Stomach (tissue), 8 donors: ENCODE measurements at regions not wholly inside any gene's neighbourhood (a gene's known extent, or its start where the extent isn't known, plus 50 kb on each side); places are given as distances from the start of the nearest gene placed in this dataset.
"Not testable (repeated sequence)": the region's sequence is repeated elsewhere in the genome, so short reads cannot be mapped to it uniquely, and the experiment has no call there.

ENCODE experiments used
- DNase-seq, 2 donors: peaks; one replicate each; pipeline versions ENCODE4 v3.0.0 to v3.0.0-alpha.2; 2013 to 2019
- H3K27ac ChIP-seq, 5 donors: fragments of 200-600 bp in 4 of 5; sonication (generic) in 4 of 5; one replicate each; pipeline ENCODE4 v1.5.1; 2013 to 2019; ENCODE audit warnings: mild to moderate bottlenecking in 1 of 5, moderate library complexity in 1 of 5
- H3K27me3 ChIP-seq, 3 donors: fragments of 200-600 bp; sonication (generic); one replicate each; pipeline ENCODE4 v1.5.1; 2017 to 2019; ENCODE audit warnings: mixed run types in 1 of 3
- H3K36me3 ChIP-seq, 4 donors: fragments of 200-600 bp; sonication (generic); 1 replicate in 3 of 4; 2 replicates in 1 of 4; pipeline ENCODE4 v1.5.1; 2016 to 2019
- H3K4me1 ChIP-seq, 4 donors: fragments of 200-600 bp; sonication (generic); one replicate each; pipeline ENCODE4 v1.5.1; 2016 to 2019
- H3K4me3 ChIP-seq, 4 donors: fragments of 200-600 bp; sonication (generic) in 3 of 4; one replicate each; pipeline ENCODE4 v1.5.1; 2016 to 2019; ENCODE audit warnings: mild to moderate bottlenecking in 1 of 4
- H3K9me3 ChIP-seq, 4 donors: fragments of 200-600 bp; sonication (generic); one replicate each; pipeline ENCODE4 v1.5.1; 2016 to 2019
- EP300 ChIP-seq: sonication (generic); formaldehyde crosslinking; IDR thresholded peaks from one replicate; pipeline ENCODE4 v1.6.1; 2017; ENCODE audit warnings: antibody characterized with exemption
- POLR2A ChIP-seq, 4 donors: fragments of 450-650 bp; IDR thresholded peaks; one replicate each; pipeline ENCODE4 v1.6.1; 2016; ENCODE audit warnings: antibody characterized with exemption in 4 of 4, control low read depth in 2 of 4, mild to moderate bottlenecking in 1 of 4, moderate library complexity in 1 of 4
- POLR2AphosphoS5 ChIP-seq, 3 donors: sonication (generic); formaldehyde crosslinking; IDR thresholded peaks; one replicate each; pipeline ENCODE4 v1.6.1; 2016; ENCODE audit warnings: antibody characterized with exemption in 3 of 3
- WGBS, 5 donors: extraction: QIAGEN DNeasy Blood & Tissue Kit in 3 of 5; methylation state at CpG; one replicate each; pipeline versions ENCODE4 v1.1.5 to v1.1.7; 2013 to 2018; 5-methylcytosine and 5-hydroxymethylcytosine counted together
- intact Hi-C: fragments of 100-400 bp; cut with DNase I; formaldehyde crosslinking; loops from one replicate; pipeline ENCODE4 v1.15.1; 2023; ENCODE audit warnings: low total_unique reads
- TF ChIP-seq, protein P1 (sequence below), 7 experiments: fragments of 450-650 bp in 4 of 7; fragments of 200-600 bp in 3 of 7; sonication (generic) in 3 of 7; IDR thresholded peaks; one replicate each; pipeline ENCODE4 v1.5.1; 2016 to 2019; ENCODE audit warnings: antibody characterized with exemption in 7 of 7, control low read depth in 2 of 7, mild to moderate bottlenecking in 1 of 7
- donor health status: healthy with polysubstance abuse.
- donor health status: Bipolar disorder and iron deficiency.
- donor health status: healthy.

DNA sequence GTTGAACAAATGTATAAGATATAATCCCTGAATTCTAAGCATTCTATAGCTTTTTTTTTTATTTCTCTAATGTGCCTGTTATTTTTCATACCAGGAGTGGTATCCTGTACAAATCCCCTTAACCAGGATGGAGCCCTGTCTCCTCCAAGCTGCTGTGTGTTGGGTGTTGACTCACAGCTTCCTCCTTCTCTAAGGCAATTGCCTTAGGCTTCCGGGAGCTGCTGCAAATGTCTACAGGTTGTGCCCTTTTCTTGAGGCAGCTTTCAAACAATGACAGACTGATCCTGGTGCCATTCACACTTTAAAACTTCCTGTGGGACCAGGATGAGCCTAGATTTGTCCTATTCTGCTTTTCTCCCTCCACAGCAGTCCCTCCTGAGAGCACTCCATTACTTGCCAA, 173.2 kb downstream of the BTBD3 start:
- H3K9me3 ChIP-seq = no peaks in the 10 kb centered on the region
- H3K36me3 ChIP-seq = no peaks in the 10 kb centered on the region
- peak in 1 of 2 donors; percentile 12 for DNase-seq
- intact Hi-C loops = no loop called here
- H3K27ac ChIP-seq = no peak overlapping the region
- H3K4me3 ChIP-seq = no peak overlapping the region
- no peak for TF ChIP-seq POLR2AphosphoS5 (IDR thresholded peaks at IDR 0.05)
- TF ChIP-seq EP300 = no peak
- TF ChIP-seq POLR2A (IDR thresholded peaks at IDR 0.05) = no peak
- TF ChIP-seq, protein P1, sequence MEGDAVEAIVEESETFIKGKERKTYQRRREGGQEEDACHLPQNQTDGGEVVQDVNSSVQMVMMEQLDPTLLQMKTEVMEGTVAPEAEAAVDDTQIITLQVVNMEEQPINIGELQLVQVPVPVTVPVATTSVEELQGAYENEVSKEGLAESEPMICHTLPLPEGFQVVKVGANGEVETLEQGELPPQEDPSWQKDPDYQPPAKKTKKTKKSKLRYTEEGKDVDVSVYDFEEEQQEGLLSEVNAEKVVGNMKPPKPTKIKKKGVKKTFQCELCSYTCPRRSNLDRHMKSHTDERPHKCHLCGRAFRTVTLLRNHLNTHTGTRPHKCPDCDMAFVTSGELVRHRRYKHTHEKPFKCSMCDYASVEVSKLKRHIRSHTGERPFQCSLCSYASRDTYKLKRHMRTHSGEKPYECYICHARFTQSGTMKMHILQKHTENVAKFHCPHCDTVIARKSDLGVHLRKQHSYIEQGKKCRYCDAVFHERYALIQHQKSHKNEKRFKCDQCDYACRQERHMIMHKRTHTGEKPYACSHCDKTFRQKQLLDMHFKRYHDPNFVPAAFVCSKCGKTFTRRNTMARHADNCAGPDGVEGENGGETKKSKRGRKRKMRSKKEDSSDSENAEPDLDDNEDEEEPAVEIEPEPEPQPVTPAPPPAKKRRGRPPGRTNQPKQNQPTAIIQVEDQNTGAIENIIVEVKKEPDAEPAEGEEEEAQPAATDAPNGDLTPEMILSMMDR (IDR thresholded peaks at IDR 0.05) = no peak
- 52 to 78% (median 65%) methylated on average over 1 of the region's 1 CpG for WGBS, 5 donors
- no peaks in the 10 kb centered on the region for H3K4me1 ChIP-seq
- H3K27me3 ChIP-seq = no peaks in the 10 kb centered on the region

DNA sequence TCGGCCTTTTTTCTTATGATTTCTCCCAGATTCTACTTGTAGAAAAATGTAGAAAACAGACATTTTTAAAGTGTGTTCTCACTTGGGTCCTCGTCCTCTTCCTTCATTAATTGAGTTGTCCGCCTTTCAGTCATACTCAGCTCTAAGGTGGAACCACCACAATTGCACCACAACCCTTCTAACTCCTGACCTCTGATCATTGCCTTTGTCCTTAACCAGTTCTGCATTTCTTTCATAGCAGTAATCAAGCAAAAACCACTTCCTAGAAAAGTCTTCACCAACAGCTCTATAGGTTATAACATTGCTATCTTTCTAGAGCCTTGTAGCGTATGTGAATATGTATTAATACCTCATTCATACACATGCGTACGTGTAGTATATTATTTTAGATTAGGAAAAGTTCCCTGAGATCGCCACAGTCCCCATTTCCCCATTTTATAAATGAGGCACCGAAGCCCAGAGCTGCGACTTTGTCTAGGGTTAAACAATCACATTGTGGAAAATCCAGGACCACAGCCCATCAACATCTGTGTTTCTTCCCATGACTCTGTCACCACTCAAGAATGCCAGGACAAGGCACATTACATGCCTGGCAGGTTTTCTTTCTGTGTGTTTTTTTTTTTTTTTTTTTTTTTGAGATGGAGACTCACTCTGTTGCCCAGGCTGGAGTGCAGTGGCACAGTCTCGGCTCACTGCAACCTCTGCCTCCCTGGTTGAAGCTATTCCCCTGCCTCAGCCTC, 175.5 kb downstream of the BTBD3 start:
- intact Hi-C loops = no loop called here
- Histone ChIP-seq H3K36me3 (no peaks in the 10 kb centered on the region), H3K9me3 (no peaks in the 10 kb centered on the region), H3K4me1 (no peaks in the 10 kb centered on the region), H3K27me3 (no peaks in the 10 kb centered on the region), H3K4me3 (no peak overlapping the region), H3K27ac (no peak overlapping the region)
- 88 to 90% (median 89%) methylated on average over 10 of the region's 10 CpGs for WGBS, 5 donors
- peak in 1 of 2 donors; percentile 30 for DNase-seq
- no peak for TF ChIP-seq POLR2AphosphoS5 (IDR thresholded peaks at IDR 0.05)
- no peak for TF ChIP-seq POLR2A (IDR thresholded peaks at IDR 0.05)
- TF ChIP-seq EP300 = no peak
- TF ChIP-seq, protein P1 (IDR thresholded peaks at IDR 0.05) = no peak

DNA sequence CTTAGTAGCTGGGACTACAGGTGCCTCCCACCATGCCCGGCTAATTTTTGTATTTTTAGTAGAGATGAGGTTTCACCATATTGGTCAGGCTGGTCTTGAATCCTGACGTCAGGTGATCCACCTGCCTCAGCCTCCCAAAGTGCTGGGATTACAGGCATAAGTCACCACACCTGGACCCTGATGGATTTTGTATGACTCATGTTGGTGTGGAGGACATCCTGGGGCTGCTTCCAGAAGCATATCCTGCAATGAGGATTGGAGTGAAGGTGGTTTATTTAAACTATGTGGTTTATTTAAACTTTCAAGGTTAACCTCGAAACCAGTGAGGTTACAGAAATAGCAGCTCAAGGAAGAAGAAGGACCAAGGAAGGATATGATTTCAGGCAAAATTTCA, 176.1 kb downstream of the BTBD3 start:
- H3K36me3 ChIP-seq, H3K9me3 ChIP-seq, H3K4me3 ChIP-seq, DNase-seq, H3K27me3 ChIP-seq, intact Hi-C loops, H3K27ac ChIP-seq, H3K4me1 ChIP-seq: not testable (repeated sequence)
- 71 to 90% (median 84%) methylated on average over 3 of the region's 3 CpGs for WGBS, 5 donors

DNA sequence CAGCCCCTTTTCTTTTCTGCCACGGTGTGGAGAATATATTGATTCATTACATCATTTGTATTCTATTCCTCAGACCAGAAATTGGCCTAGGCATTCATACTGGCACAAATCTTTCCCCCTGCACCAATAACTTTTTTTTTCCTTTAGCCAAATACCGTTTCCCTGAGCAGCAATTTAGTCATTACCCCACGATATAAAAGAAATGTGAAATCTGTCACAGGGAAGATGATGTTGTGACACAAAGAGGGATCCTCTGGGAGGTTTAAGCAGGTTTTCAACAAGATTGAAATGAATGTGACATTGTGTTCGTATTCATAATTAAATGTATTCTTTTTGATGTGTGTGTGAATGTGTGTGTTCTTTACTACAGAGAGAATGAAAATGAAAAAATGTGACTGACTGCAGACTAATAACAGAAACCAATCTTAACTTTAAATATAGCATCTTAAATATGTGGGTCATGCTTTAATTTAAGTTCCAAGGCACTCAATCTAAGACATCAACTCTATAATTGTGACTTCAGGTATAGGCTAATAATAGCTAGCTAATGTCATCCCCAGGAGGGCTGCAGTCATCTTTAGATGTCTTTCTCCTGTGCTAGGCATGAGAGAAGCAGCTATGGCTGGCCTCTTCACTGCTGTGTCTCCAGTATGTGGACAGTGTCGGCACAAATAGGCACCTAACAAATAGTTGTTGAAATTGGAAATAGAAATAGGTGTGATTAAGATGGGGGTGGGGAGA, 177.7 kb downstream of the BTBD3 start:
- intact Hi-C loops = no loop called here
- Histone ChIP-seq H3K4me3 (no peak overlapping the region), H3K9me3 (no peaks in the 10 kb centered on the region), H3K36me3 (no peaks in the 10 kb centered on the region), H3K27ac (no peak overlapping the region), H3K4me1 (no peaks in the 10 kb centered on the region), H3K27me3 (no peaks in the 10 kb centered on the region)
- TF ChIP-seq POLR2A (IDR thresholded peaks at IDR 0.05) (no peak), POLR2AphosphoS5 (IDR thresholded peaks at IDR 0.05) (no peak), EP300 (no peak)
- TF ChIP-seq, protein P1 (IDR thresholded peaks at IDR 0.05) = no peak
- 63 to 69% (median 67%) methylated on average over 5 of the region's 5 CpGs for WGBS, 5 donors
- no peak for DNase-seq

DNA sequence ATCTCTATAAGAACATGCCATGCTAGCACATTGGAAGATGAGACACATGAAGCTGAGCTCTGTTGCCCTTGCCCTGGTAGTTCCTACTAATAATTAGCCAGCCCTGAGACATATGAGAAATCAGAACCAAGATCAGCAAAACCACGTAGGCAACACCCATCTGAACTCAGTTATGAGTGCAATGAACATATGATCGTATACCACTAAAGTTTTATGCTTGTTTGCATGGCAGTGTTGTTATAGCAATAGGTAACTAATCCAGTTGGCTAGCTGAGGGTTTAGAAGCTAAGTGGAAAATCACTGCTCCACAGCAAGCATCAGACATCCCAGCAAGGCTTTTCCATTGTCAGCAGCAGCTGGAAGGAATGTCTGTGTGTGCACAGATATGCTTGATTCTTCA, 180.7 kb downstream of the BTBD3 start:
- intact Hi-C loops = no loop called here
- Histone ChIP-seq H3K4me1 (no peaks in the 10 kb centered on the region), H3K36me3 (no peaks in the 10 kb centered on the region), H3K27ac (no peak overlapping the region), H3K27me3 (no peaks in the 10 kb centered on the region), H3K9me3 (no peaks in the 10 kb centered on the region), H3K4me3 (no peak overlapping the region)
- TF ChIP-seq, protein P1 (IDR thresholded peaks at IDR 0.05) = no peak
- TF ChIP-seq POLR2AphosphoS5 (IDR thresholded peaks at IDR 0.05) = no peak
- TF ChIP-seq EP300 = no peak
- TF ChIP-seq POLR2A (IDR thresholded peaks at IDR 0.05) = no peak
- WGBS, 5 donors = 59 to 87% (median 66%) methylated on average over 2 of the region's 2 CpGs
- DNase-seq = peak in 1 of 2 donors; percentile 13
